HL-60 (cell line): ENCODE measurements at regions not wholly inside any gene's neighbourhood (a gene's known extent, or its start where the extent isn't known, plus 50 kb on each side); places are given as distances from the start of the nearest gene placed in this dataset.

Experiments
- DNase-seq, 2 experiments: peaks; one replicate each; pipeline ENCODE4 v3.0.0-alpha.2; 2010 to 2020; ENCODE audit warnings: low read depth in 1 of 2, low spot score in 1 of 2
- H3K27ac ChIP-seq: fragments of 250-450 bp; sonication (Bioruptor Pico); replicated peaks from 2 replicates; pipeline ENCODE4 v1.5.1; 2020; ENCODE audit warnings: mild to moderate bottlenecking, moderate library complexity
- H3K27me3 ChIP-seq: fragments of 250-450 bp; sonication (Bioruptor Pico); 2 replicates; pipeline ENCODE4 v1.5.1; 2021; ENCODE audit warnings: mild to moderate bottlenecking, moderate library complexity; ENCODE audit not compliant: insufficient read depth, poor library complexity, severe bottlenecking
- H3K4me3 ChIP-seq: replicated peaks from 2 replicates; pipeline ENCODE4 v1.5.1; 2011; ENCODE audit warnings: mild to moderate bottlenecking, control low read depth, low read length; ENCODE audit not compliant: insufficient read depth
- CTCF ChIP-seq: IDR thresholded peaks from one replicate; pipeline ENCODE4 v1.5.1; 2011; ENCODE audit warnings: low read length, control low read depth, inconsistent platforms; ENCODE audit not compliant: insufficient read depth
- GABPA ChIP-seq: IDR thresholded peaks from 2 replicates; pipeline ENCODE4 v1.6.1; 2012; ENCODE audit warnings: low read depth
- POLR2AphosphoS5 ChIP-seq: IDR thresholded peaks from 2 replicates; pipeline ENCODE4 v1.6.1; 2012; ENCODE audit warnings: low read depth
- REST ChIP-seq: IDR thresholded peaks from 2 replicates; pipeline ENCODE4 v1.6.1; 2012; ENCODE audit warnings: low read depth; ENCODE audit not compliant: insufficient replicate concordance
- SPI1 ChIP-seq: IDR thresholded peaks from 2 replicates; pipeline ENCODE4 v1.6.1; 2012; ENCODE audit warnings: low read depth, mild to moderate bottlenecking, borderline replicate concordance

DNA sequence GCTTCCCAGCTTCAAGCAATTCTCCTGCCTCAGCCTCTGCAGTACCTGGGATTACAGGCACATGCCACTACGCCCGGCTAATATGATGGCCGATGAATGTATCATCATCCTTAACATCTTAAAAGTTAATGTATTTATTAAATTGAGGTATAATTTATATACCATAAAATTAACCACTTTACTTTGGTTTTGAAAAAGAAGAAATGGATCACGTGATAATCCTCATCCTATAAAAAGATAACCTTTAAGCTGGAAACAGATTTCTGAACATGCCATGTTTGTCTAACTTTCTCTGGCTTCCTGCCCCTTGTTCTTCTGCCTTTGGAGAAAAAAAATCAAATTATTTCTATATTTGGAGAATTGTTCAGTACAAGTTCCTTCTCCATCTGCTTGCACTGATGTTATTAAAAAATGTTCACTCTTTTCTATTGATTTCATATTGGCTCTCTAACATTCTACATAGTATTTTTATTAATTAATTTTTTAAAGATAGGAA is 57.0 kb upstream of the ACTR3 start:
- no peak overlapping the region for H3K4me3 ChIP-seq
- no peak for DNase-seq
- H3K27ac ChIP-seq, result no peak overlapping the region
- TF ChIP-seq POLR2AphosphoS5 (no peak), CTCF (no peak), SPI1 (no peak), GABPA (no peak), REST (no peak)
- H3K27me3 ChIP-seq, result no peaks in the 10 kb centered on the region

- no peaks in the 10 kb centered on the region for H3K27me3 ChIP-seq
- no peak for DNase-seq
- TF ChIP-seq POLR2AphosphoS5 (no peak), SPI1 (no peak)
- H3K27ac ChIP-seq, result no peak overlapping the region
- no peak overlapping the region for H3K4me3 ChIP-seq
Observed at GRCh38 chr2:113831161-113831560, 58.7 kb upstream of the ACTR3 start.

GRCh38 chr2:113829761-113830160 is 60.1 kb upstream of the ACTR3 start:
- Histone ChIP-seq H3K4me3 (no peak overlapping the region), H3K27me3 (no peaks in the 10 kb centered on the region), H3K27ac (no peak overlapping the region)
- no peak for DNase-seq
- TF ChIP-seq SPI1 (no peak), GABPA (no peak), POLR2AphosphoS5 (no peak), REST (no peak), CTCF (no peak)

DNA sequence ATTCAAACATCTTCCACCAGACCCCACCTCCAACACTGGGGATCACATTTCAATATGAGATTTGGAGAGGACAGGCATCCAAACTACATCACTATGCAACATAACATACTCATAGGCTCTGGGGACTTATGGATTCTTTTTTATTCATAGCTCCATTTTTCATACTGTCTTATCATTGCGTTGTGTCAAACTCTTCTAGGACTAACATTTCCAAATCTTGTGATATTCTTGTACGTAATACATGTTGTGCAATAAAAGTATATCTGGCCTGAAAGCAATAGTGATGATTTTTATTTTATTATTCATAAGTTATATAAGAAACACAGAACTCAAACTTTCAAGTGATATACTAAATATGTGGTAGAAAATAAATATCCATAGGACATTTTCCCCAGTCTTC is 60.6 kb upstream of the ACTR3 start:
- DNase-seq, result no peak
- no peaks in the 10 kb centered on the region for H3K27me3 ChIP-seq
- H3K27ac ChIP-seq, result no peak overlapping the region
- H3K4me3 ChIP-seq, result no peak overlapping the region
- TF ChIP-seq POLR2AphosphoS5 (no peak), SPI1 (no peak), CTCF (no peak), GABPA (no peak), REST (no peak)
